ENCODE measurements at regions not wholly inside any gene's neighbourhood (a gene's known extent, or its start where the extent isn't known, plus 50 kb on each side); places are given as distances from the start of the nearest gene placed in this dataset.

GRCh38 chr15:29205186-29205585 is 64.4 kb downstream of the NSMCE3 start:
- intact Hi-C loops (cut with DNase I), result no loop called here
- 49 to 84% (median 66%) methylated on average over 2 of the region's 2 CpGs for WGBS, 4 donors

GRCh38 chr15:29204369-29204755 is 65.3 kb downstream of the NSMCE3 start:
- TF ChIP-seq, protein P1, sequence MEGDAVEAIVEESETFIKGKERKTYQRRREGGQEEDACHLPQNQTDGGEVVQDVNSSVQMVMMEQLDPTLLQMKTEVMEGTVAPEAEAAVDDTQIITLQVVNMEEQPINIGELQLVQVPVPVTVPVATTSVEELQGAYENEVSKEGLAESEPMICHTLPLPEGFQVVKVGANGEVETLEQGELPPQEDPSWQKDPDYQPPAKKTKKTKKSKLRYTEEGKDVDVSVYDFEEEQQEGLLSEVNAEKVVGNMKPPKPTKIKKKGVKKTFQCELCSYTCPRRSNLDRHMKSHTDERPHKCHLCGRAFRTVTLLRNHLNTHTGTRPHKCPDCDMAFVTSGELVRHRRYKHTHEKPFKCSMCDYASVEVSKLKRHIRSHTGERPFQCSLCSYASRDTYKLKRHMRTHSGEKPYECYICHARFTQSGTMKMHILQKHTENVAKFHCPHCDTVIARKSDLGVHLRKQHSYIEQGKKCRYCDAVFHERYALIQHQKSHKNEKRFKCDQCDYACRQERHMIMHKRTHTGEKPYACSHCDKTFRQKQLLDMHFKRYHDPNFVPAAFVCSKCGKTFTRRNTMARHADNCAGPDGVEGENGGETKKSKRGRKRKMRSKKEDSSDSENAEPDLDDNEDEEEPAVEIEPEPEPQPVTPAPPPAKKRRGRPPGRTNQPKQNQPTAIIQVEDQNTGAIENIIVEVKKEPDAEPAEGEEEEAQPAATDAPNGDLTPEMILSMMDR (IDR thresholded peaks at IDR 0.05), result no peak
- no peak for TF ChIP-seq POLR2A (IDR thresholded peaks at IDR 0.05)
- H3K4me1 ChIP-seq, result no peaks in the 10 kb centered on the region
- WGBS, 4 donors, result 78 to 90% (median 84%) methylated on average over 7 of the region's 7 CpGs
- intact Hi-C loops (cut with DNase I), result no loop called here
- ATAC-seq (no peak), DNase-seq (no peak)
- H3K27me3 ChIP-seq, result peaks cover 0 to 23% (median 0%) of the 10 kb centered on the region in 9 donors
- H3K27ac ChIP-seq, result no peak overlapping the region
- H3K4me3 ChIP-seq, result no peak overlapping the region
- peaks cover 0 to 4% (median 0%) of the 10 kb centered on the region in 12 donors for H3K9me3 ChIP-seq
- H3K36me3 ChIP-seq, result no peaks in the 10 kb centered on the region

More at GRCh38 chr15:29205186-29205585, 64.4 kb downstream of the NSMCE3 start:
- Histone ChIP-seq H3K27ac (no peak overlapping the region), H3K27me3 (peaks cover 0 to 23% (median 0%) of the 10 kb centered on the region in 9 donors), H3K4me1 (no peaks in the 10 kb centered on the region), H3K4me3 (no peak overlapping the region), H3K9me3 (peaks cover 0 to 4% (median 0%) of the 10 kb centered on the region in 12 donors), H3K36me3 (no peaks in the 10 kb centered on the region)
- no peak for DNase-seq
- ATAC-seq, result no peak
- TF ChIP-seq POLR2A (IDR thresholded peaks at IDR 0.05), result no peak
- TF ChIP-seq, protein P1 (IDR thresholded peaks at IDR 0.05), result no peak

DNA sequence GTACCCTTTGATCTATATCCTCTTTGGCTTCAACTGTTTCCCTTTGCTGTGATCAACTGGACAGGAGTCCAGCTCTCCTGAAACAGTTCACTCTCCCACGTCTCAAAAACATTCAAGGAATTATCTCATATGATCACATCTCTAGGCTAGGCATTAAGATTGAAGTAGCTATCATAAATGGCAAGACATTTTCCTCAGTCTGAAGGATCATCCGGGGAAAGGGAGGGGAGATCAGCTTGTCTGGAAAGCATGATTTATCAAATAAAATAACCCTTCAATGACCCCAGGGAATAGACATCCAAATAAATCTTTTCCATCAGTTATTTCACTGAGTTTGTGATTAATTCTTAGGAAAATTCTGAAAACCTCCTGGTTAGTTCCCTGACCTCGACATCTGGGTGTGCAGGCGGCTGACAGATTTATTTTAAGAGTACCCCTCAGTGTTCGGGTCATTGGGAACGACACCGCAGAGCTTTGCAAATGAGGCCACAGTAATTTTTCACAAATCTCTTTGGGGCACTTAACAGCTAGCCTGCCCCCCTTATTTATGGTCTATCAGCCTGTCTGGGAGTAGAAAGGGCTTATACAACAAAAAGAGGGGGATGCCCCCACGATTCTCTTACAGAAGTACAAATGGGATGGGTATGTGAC is 65.8 kb downstream of the NSMCE3 start:
- 67 to 79% (median 71%) methylated on average over 8 of the region's 8 CpGs for WGBS, 4 donors
- intact Hi-C loops (cut with DNase I), result no loop called here

DNA sequence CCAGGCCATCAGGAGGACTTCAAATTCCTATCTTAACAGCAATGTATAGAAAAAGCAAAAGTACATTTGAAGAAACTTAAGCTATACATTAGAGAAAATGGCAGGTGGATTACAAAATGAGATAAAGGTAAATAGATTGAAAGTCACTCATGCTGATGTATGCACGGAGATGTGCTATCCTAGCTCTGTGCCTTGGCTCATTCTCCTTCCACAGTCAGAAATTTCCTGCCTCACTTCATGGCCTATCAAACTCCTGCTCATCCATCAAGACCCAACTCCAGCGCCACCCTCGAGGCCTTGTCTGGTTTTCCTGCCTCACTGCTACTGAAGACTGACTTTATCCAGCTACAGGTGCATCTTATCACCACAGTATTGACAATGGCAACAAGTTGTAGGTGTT is 72.9 kb downstream of the NSMCE3 start:
- no peak for ATAC-seq
- Histone ChIP-seq H3K27ac (no peak overlapping the region), H3K9me3 (peaks cover 0 to 4% (median 0%) of the 10 kb centered on the region in 12 donors), H3K4me3 (no peak overlapping the region), H3K27me3 (peaks cover 0 to 5% (median 0%) of the 10 kb centered on the region in 9 donors), H3K36me3 (no peaks in the 10 kb centered on the region), H3K4me1 (no peaks in the 10 kb centered on the region)
- intact Hi-C loops (cut with DNase I), result no loop called here
- no peak for DNase-seq
- 67 to 82% (median 75%) methylated on average over 3 of the region's 3 CpGs for WGBS, 4 donors
- no peak for TF ChIP-seq POLR2A (IDR thresholded peaks at IDR 0.05)

More for the DNA sequence above, 65.8 kb downstream of the NSMCE3 start:
- Histone ChIP-seq H3K27ac (no peak overlapping the region), H3K36me3 (no peaks in the 10 kb centered on the region), H3K4me1 (no peaks in the 10 kb centered on the region), H3K27me3 (peaks cover 0 to 23% (median 0%) of the 10 kb centered on the region in 9 donors), H3K9me3 (peaks cover 0 to 4% (median 0%) of the 10 kb centered on the region in 12 donors), H3K4me3 (no peak overlapping the region)
- ATAC-seq, result no peak
- DNase-seq, result no peak
- TF ChIP-seq, protein P1 (IDR thresholded peaks at IDR 0.05), result no peak
- TF ChIP-seq POLR2A (IDR thresholded peaks at IDR 0.05), result no peak
